Heart left ventricle (tissue), 16 donors: ENCODE measurements at regions not wholly inside any gene's neighbourhood (a gene's known extent, or its start where the extent isn't known, plus 50 kb on each side); places are given as distances from the start of the nearest gene placed in this dataset.

ENCODE experiments used
- ATAC-seq, 4 donors: fragments of 200-7000 bp; cut with Tn5 transposase; one replicate each; pipeline ENCODE4 v1.9.1; 2020 to 2022; ENCODE audit warnings: moderate library complexity in 4 of 4, mild to moderate bottlenecking in 3 of 4, moderate number of reproducible peaks in 1 of 4
- DNase-seq, 5 donors: peaks; one replicate each; pipeline ENCODE4 v3.0.0-alpha.2; 2020
- H3K27ac ChIP-seq, 12 donors: fragments of 200-600 bp; sonication (generic) in 4 of 12; one replicate each; pipeline versions ENCODE4 v1.5.0 to v1.8.0; 2016 to 2022; ENCODE audit warnings: mild to moderate bottlenecking in 2 of 12
- H3K27me3 ChIP-seq, 9 donors: fragments of 200-600 bp; sonication (generic) in 2 of 9; one replicate each; pipeline versions ENCODE4 v1.5.1 to v1.8.0; 2016 to 2022; ENCODE audit warnings: mild to moderate bottlenecking in 3 of 9
- H3K36me3 ChIP-seq, 9 donors: fragments of 200-600 bp; sonication (generic) in 2 of 9; one replicate each; pipeline versions ENCODE4 v1.5.0 to v1.8.0; 2018 to 2022; ENCODE audit warnings: mild to moderate bottlenecking in 2 of 9
- H3K4me1 ChIP-seq, 12 donors: fragments of 200-600 bp; sonication (generic) in 4 of 12; one replicate each; pipeline versions ENCODE4 v1.5.0 to v1.8.0; 2016 to 2022; ENCODE audit warnings: mild to moderate bottlenecking in 3 of 12
- H3K4me3 ChIP-seq, 12 donors: fragments of 200-600 bp; sonication (generic) in 4 of 12; one replicate each; pipeline versions ENCODE4 v1.5.0 to v1.8.0; 2017 to 2022; ENCODE audit warnings: mild to moderate bottlenecking in 9 of 12, moderate library complexity in 4 of 12
- H3K9me3 ChIP-seq, 12 donors: fragments of 200-600 bp; sonication (generic) in 4 of 12; one replicate each; pipeline versions ENCODE4 v1.5.0 to v1.8.0; 2016 to 2022; ENCODE audit warnings: mild to moderate bottlenecking in 1 of 12
- POLR2A ChIP-seq, 2 donors: fragments of 450-650 bp; IDR thresholded peaks; one replicate each; pipeline ENCODE4 v1.6.1; 2017; ENCODE audit warnings: antibody characterized with exemption in 2 of 2, mild to moderate bottlenecking in 2 of 2, moderate library complexity in 2 of 2
- WGBS, 4 donors: extraction: QIAGEN DNeasy Blood & Tissue Kit in 2 of 4; methylation state at CpG; one replicate each; pipeline versions ENCODE4 v1.1.5 to v1.1.7; 2013 to 2018; 5-methylcytosine and 5-hydroxymethylcytosine counted together
- intact Hi-C, 10 donors: fragments of 100-400 bp; cut with DNase I; formaldehyde crosslinking; loops; one replicate each; pipeline versions ENCODE4 v1.11.1 to v1.14.2; 2022
- TF ChIP-seq, protein P1 (sequence below), 12 donors: fragments of 200-600 bp; sonication (generic) in 4 of 12; IDR thresholded peaks; one replicate each; pipeline versions ENCODE4 v1.5.0 to v1.8.0; 2018 to 2022; ENCODE audit warnings: antibody characterized with exemption in 12 of 12, mild to moderate bottlenecking in 5 of 12
- donor health status: ischemic (EF 13 %, LVEDD 7.1; RV severe dilation, severe dysfunction).
- donor health status: healthy with polysubstance abuse.
- donor health status: DM: no; HTN: yes; CAD: no.
- donor health status: DM: no; HTN: no; CAD: no.
- donor health status: ischemic (EF 25% LVEDD 6.9; RV normal size, moderate dysfunction).
- donor health status: ischemic (EF 25% LVEDD 5.7; RV mildly dilated, moderate dysfunction).
- donor health status: healthy.
- donor health status: DM: yes; HTN: yes; CAD: no.
- donor health status: ischemic (EF 35%, LVEDD 5.7; RV mildly dilated, moderate dysfunction).
- donor health status: nonischemic (EF 11% LVEDD 7.7; RV severe dilation, severe dysfunction).
- donor health status: DM: yes; HTN: yes; CAD: no.
- donor health status: PGD.
- donor health status: ischemic (EF 29% LVEDD 5.4; RV normal size, mild dysfunction).
- donor health status: nonischemic (EF 23%, LVEDD 6.1; RV moderate dilation, normal function).

DNA sequence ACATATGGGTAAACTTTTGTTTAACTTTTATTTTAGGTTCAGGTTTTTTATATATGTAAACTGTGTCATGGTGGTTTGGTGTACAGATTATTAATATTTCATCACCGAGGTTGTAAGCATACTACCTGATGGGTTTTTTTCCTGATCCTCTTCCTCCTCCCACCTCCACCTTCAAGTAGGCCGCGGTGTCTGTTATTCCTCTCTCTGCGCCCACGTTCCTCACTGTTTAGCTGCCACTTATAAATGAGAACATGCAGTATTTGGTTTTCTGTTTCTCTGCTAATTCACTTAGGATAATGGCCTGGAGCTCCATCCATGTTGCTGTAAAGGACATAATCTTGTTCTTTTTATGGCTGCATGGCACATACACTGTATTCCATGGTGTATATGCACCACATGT, 1000.0 kb upstream of the CELF2 start:
- 77 to 85% (median 80%) methylated on average over 5 of the region's 5 CpGs for WGBS, 4 donors
- Histone ChIP-seq H3K27me3 (no peaks in the 10 kb centered on the region), H3K27ac (no peak overlapping the region), H3K36me3 (no peaks in the 10 kb centered on the region), H3K9me3 (peaks cover 0 to 11% (median 0%) of the 10 kb centered on the region in 12 donors), H3K4me1 (no peaks in the 10 kb centered on the region), H3K4me3 (no peak overlapping the region)
- ATAC-seq, result no peak
- intact Hi-C loops, result loop anchor here in 1 of 10 donors (10.0 kb wide), 1 partner anchor 1977 kb away; no protein-coding TSS in a partner anchor
- DNase-seq, result no peak
- no peak for TF ChIP-seq POLR2A (IDR thresholded peaks at IDR 0.05)
- TF ChIP-seq, protein P1, sequence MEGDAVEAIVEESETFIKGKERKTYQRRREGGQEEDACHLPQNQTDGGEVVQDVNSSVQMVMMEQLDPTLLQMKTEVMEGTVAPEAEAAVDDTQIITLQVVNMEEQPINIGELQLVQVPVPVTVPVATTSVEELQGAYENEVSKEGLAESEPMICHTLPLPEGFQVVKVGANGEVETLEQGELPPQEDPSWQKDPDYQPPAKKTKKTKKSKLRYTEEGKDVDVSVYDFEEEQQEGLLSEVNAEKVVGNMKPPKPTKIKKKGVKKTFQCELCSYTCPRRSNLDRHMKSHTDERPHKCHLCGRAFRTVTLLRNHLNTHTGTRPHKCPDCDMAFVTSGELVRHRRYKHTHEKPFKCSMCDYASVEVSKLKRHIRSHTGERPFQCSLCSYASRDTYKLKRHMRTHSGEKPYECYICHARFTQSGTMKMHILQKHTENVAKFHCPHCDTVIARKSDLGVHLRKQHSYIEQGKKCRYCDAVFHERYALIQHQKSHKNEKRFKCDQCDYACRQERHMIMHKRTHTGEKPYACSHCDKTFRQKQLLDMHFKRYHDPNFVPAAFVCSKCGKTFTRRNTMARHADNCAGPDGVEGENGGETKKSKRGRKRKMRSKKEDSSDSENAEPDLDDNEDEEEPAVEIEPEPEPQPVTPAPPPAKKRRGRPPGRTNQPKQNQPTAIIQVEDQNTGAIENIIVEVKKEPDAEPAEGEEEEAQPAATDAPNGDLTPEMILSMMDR (IDR thresholded peaks at IDR 0.05), result no peak

DNA sequence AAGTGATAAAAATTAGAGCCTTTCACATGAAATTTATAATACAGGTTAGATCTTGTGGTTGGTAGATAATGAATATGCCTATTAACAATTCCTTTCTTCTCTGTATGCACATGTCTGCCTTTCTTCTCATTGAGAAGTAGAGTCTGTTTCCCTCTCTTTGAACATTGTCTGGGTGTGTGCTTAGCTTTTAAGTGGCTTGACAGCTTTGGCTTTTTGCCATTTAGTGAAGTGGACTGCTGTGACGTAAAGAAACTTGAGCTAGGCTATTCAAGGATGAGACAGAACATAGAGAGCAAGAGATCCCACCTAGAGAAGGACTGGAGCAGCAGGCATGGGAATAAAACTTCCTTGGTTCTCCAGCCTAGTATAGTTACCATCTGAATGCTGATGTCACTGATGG, 996.7 kb upstream of the CELF2 start:
- Histone ChIP-seq H3K9me3 (peaks cover 0 to 11% (median 0%) of the 10 kb centered on the region in 12 donors), H3K27me3 (no peaks in the 10 kb centered on the region), H3K4me3 (no peak overlapping the region), H3K27ac (no peak overlapping the region), H3K4me1 (no peaks in the 10 kb centered on the region), H3K36me3 (no peaks in the 10 kb centered on the region)
- intact Hi-C loops, result no loop called here
- no peak for TF ChIP-seq POLR2A (IDR thresholded peaks at IDR 0.05)
- TF ChIP-seq, protein P1 (IDR thresholded peaks at IDR 0.05), result no peak
- 12 to 27% (median 17%) methylated on average over 1 of the region's 1 CpG for WGBS, 4 donors
- ATAC-seq (no peak), DNase-seq (no peak)

DNA sequence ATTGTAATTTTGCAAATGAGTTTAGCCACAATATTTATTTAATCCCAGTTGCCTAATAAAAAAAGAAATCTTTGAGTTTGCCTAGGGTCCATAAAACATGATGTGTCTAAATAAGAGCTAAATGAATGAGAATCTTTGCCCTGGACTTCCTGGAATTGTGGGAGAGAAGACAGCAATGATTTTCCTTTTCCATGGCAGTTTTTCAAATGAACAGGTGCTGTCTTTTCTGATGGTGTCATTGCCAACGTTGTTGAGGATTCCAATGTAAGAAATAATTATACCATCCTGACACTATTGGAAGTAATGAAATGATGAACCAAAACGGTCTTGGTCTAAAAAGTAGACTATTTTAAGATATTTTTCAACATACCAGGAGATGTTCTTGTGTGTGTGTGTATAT, 984.7 kb upstream of the CELF2 start:
- whole genome bisulfite sequencing, 4 donors, result 48 to 69% (median 60%) methylated on average over 2 of the region's 2 CpGs
- DNase-seq, result no peak
- no peaks in the 10 kb centered on the region for H3K36me3 ChIP-seq
- H3K9me3 ChIP-seq, result no peaks in the 10 kb centered on the region
- H3K27me3 ChIP-seq, result no peaks in the 10 kb centered on the region
- intact Hi-C loops, result no loop called here
- no peak overlapping the region for H3K27ac ChIP-seq
- no peak for TF ChIP-seq POLR2A (IDR thresholded peaks at IDR 0.05)
- TF ChIP-seq, protein P1 (IDR thresholded peaks at IDR 0.05), result no peak
- no peak for ATAC-seq
- no peak overlapping the region for H3K4me3 ChIP-seq
- H3K4me1 ChIP-seq, result no peaks in the 10 kb centered on the region

DNA sequence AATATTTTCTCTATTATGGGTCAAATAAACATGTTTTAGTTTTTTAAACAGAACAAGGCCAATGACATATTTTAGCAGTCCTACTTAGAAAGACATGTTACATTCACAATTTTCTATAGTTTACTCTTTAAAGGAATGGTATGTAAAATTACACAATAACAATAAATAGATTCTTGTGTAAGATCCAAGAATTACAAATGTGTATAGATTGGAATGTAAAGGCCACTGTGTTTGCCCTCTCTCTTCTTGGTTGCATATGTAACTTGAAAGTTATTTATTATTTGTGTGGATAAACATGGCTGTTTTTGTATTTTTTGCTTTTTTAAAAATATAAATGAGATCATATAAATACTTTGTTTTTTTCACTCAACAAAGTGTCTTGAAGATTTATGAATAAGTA, 979.3 kb upstream of the CELF2 start:
- Histone ChIP-seq H3K4me3 (no peak overlapping the region), H3K36me3 (no peaks in the 10 kb centered on the region), H3K4me1 (no peaks in the 10 kb centered on the region), H3K27ac (no peak overlapping the region), H3K27me3 (no peaks in the 10 kb centered on the region), H3K9me3 (no peaks in the 10 kb centered on the region)
- TF ChIP-seq POLR2A (IDR thresholded peaks at IDR 0.05), result no peak
- TF ChIP-seq, protein P1 (IDR thresholded peaks at IDR 0.05), result no peak
- intact Hi-C loops, result no loop called here
- ATAC-seq, result no peak
- DNase-seq, result no peak
